ENCODE measurements at regions not wholly inside any gene's neighbourhood (a gene's known extent, or its start where the extent isn't known, plus 50 kb on each side); places are given as distances from the start of the nearest gene placed in this dataset.

GRCh38 chr5:110054240-110054639 is 364.5 kb downstream of the MAN2A1 start (continued):
- TF ChIP-seq PBX3 (IDR thresholded peaks at IDR 0.05; ENCODE audit: insufficient replicate concordance, low read depth, low read length), result peak; percentile 68
- TF ChIP-seq RAD21 (IDR thresholded peaks at IDR 0.05; ENCODE audit: insufficient read depth, low read depth, low read length), result peak; percentile 50
- no peak for TF ChIP-seq IKZF1 (conservative IDR thresholded peaks at IDR 0.05)
- TF ChIP-seq ATF3 (IDR thresholded peaks at IDR 0.05; ENCODE audit: borderline replicate concordance, extremely low read depth, low read depth, low read length), result no peak
- no peak for TF ChIP-seq ZSCAN29 (IDR thresholded peaks at IDR 0.05)
- no peak for TF ChIP-seq CBFB (IDR thresholded peaks at IDR 0.05; ENCODE audit: low read depth)
- peak; percentile 99 for TF ChIP-seq SMAD1 (IDR thresholded peaks at IDR 0.05; ENCODE audit: low read depth, partially characterized antibody)

GRCh38 chr5:110055302-110055701 is 365.6 kb downstream of the MAN2A1 start:
- ChIA-PET RAD21 (ENCODE audit: unreplicated experiment) (no interaction called here), CTCF (no interaction called here), SMC1A (ENCODE audit: uncharacterized antibody, unreplicated experiment) (no interaction called here), POLR2A (no interaction called here)
- 50% methylated on average over 2 of the region's 2 CpGs for WGBS (ENCODE audit: insufficient coverage, insufficient replicate concordance, low lambda C conversion rate, missing lambda C conversion rate)
- no peak for TF ChIP-seq RELA (IDR thresholded peaks at IDR 0.05; ENCODE audit: borderline replicate concordance, partially characterized antibody)
- no peak for TF ChIP-seq USF2 (IDR thresholded peaks at IDR 0.05; ENCODE audit: borderline replicate concordance, low read depth, low read length)
- TF ChIP-seq SREBF2 (IDR thresholded peaks at IDR 0.05; ENCODE audit: low read length), result no peak
- FAIRE-seq (no peak), DNase-seq (ENCODE audit: low read depth, low spot score) (no peak), ATAC-seq (no peak)
- H3K9me3 ChIP-seq (replicated peaks; ENCODE audit: control insufficient read depth, insufficient read depth, low read length), result no peaks in the 10 kb centered on the region
- intact Hi-C loops (cut with micrococcal nuclease; ENCODE audit: unreplicated experiment) (no loop called here), in situ Hi-C loops (cut with MboI) (no loop called here)
- BruUV-seq (replicated peaks), result no TSS peak
- H3K4me3 ChIP-seq, result no peak overlapping the region
- no peaks in the 10 kb centered on the region; a peak in 1 of 4 replicates for H3K27me3 ChIP-seq (replicated peaks in 1 of 2; ENCODE audit: control insufficient read depth in 2 of 2, insufficient read depth in 2 of 2, low read length in 1 of 2)
- no peaks in the 10 kb centered on the region for H3K4me1 ChIP-seq (ENCODE audit: control insufficient read depth, insufficient read depth, low read length)
- H3K4me2 ChIP-seq (ENCODE audit: control insufficient read depth, insufficient read depth), result no peak overlapping the region
- H4K20me1 ChIP-seq (ENCODE audit: control insufficient read depth, insufficient read depth), result no peaks in the 10 kb centered on the region
- no peaks in the 10 kb centered on the region for H3K79me2 ChIP-seq (ENCODE audit: control insufficient read depth, insufficient read depth, low read length)
- no peaks in the 10 kb centered on the region for H3K36me3 ChIP-seq (ENCODE audit: control insufficient read depth in 2 of 2, insufficient read depth in 2 of 2, low read length in 1 of 2)
- no peak overlapping the region for H3K9ac ChIP-seq (ENCODE audit: control insufficient read depth, insufficient read depth, low read length)
- no peak overlapping the region for H2AFZ ChIP-seq (ENCODE audit: control insufficient read depth, low read depth, low read length)
- no peak overlapping the region for H3K27ac ChIP-seq (ENCODE audit: control insufficient read depth, insufficient read depth)

All from GM12878 (cell line).